NCI-H2227 (cell line): ENCODE measurements at regions not wholly inside any gene's neighbourhood (a gene's known extent, or its start where the extent isn't known, plus 50 kb on each side); places are given as distances from the start of the nearest gene placed in this dataset.

Source experiments
- DNase-seq: peaks from one replicate; lab custom pipeline; 2025; ENCODE audit not compliant: unreplicated experiment; lab: John Stamatoyannopoulos, UW

DNA sequence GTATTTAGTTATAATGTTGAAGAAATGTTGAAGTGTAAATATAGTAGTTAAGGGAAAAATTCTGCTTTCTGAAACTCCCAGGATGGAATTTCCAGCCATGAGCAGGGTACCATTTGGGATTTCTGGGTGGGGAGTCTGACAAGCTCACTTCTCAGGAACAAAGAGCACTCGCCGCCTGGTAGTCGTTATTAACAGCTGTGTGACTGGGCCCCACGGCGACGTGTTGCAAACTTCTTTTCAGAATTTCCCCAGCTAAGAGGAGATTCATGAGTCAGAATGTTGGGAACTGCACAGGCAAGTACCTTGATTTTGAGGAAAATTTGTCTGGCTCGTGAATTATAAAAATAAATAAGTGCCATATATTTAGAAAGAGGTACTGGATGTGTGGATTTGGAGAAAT, 103.7 kb downstream of the LACC1 start:
- no peak for DNase-seq

DNA sequence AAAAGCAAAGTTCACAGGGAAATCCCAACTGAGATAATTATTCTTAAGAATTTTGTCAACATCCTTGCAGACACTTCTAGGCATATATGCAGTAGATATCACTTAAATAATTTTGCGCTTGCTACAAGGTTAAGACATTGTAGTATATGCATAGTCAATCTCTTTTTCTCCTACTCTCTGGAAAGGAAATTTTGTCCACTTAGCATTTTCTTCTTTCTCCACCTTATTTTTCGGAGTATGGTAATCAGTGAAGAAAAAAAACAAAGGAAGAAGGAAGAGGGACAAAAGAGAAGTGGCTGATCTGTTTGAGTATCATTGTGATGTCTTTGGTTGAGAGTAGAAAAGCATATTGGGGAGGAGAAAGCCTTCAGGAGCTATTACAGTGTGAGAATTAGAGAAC, 104.6 kb downstream of the LACC1 start:
- DNase-seq, result no peak

DNA sequence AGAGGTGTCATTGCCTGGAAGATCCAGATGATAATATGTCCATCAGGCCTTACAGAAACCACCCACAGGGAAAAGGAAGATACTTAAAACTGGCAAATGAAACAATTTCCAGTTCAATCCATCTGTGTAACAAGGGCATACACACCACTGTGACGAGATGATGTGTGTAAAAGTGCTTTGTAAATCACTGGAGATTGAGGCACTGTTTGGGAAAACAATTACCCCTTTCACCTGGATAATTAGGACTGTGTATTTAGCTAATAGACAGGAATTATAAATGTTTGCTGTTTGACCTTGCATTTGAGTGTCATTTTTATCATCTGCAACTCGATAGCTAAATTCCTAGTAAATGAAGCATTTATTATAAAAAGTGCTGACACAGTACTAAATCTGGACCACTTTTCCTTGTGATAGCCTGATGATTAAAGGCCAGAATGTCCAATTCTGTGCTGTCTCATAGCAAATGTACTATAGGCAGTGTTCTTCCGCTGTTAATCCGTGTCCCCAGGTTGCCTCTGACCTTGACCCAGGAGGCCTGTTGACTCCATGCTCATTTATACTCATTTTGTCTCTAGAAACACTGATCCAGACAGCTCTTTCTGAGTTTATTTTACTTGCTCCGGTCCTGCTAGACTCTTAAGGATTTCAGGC, 105.8 kb downstream of the LACC1 start:
- DNase-seq, result peak; percentile 31

DNA sequence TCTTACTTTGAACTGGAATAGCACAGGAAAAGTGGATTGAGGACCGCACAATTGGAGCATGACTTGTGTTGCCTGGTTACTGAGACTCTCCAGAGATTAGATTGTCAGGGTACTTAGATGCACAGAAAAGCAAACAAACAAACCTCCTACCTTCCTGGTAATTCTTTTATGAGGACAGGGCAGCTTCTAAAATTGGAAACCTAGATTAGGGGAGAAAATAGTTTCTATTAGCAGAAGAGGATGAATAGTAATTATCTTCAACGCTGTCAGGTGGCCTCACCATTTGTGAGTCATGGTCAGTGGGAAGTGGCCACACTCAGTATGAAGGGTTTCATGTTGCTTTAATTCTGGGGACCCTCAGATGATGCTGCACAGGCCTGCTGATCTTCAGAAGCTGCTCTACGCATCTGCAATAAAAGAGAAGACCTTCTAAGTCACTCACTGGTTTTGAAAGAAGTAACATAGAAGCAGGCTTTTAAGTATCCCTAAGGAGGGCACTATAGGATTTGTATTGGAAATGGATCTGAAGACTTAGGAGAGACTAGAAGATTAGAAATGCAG, 106.8 kb downstream of the LACC1 start:
- DNase-seq, result peak; percentile 56

DNA sequence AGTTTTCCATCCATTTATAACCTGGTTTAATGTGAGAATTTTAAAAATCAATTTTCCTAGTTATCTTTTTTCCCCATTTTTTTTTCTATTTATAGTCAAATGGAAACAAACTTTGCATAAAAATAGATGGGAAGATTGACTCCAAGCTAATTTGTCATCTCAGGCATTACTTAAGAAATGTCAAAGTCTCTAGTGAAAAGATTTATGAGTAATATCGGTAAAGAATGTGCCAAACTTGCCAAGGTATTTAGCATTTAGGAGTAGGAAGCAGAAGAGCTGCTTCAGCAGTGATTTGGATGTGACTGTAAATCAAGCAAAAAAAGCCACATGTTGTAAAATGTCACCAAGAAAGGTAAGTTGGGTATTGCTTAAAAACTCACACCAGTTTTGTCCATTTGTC, 108.6 kb downstream of the LACC1 start:
- DNase-seq, result no peak

DNA sequence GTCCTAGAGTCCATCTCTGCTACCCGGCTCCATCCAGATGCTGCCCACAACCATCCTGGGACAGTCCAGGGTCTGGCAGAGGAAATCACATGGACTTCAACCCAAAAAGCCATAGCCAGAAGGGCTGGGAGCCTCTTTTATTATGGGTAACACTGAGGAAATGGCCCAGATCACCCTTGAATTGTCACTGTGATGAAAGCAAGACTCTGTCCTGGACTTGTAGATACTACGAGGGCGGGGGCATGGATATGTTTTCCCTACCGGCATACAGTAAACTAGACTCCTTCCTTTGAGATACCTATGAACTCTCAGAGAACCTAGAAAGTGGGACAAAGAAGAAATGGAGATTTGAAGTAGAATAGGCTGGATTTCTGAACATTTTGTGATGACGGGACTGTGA, 110.3 kb downstream of the LACC1 start:
- DNase-seq, result no peak

DNA sequence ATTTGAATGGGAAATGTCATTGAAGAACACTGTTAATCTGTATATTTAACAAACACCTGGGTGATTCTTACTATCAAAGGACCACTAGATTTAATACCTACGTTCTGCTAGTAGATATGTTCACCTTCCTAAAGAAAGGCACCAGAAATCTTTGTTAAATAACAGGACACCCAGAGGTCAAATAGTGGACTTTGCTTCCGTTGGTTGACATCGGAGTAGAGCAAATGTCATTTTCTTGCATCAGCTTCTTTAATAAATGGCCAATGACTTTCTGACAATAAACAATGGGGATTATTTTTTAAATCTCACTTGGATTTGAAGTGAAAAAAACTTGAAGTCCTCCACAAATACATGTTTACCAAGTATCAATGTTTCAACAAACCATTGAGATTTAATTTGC, 111.1 kb downstream of the LACC1 start:
- DNase-seq, result no peak

DNA sequence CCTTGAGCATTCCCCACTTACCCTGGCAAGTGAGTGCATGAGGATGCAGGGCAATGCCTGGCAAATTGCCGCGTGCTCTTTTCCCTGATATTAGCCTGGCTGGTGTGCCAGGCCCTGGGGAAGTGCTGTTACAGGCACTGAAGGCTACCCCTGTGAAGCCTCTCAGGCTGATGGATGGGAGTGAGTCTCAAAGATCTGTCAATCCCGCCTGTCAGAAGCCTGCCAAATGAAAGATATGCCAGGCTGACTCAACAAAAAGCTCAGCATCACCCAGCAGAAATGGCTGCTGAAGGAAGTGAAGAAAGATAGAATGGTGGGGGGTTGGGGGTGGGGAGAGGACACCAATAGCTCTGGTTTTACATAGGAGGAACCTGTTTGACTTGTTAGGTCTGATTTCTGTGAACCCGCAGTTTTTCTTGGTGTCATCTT, 112.1 kb downstream of the LACC1 start:
- no peak for DNase-seq

DNA sequence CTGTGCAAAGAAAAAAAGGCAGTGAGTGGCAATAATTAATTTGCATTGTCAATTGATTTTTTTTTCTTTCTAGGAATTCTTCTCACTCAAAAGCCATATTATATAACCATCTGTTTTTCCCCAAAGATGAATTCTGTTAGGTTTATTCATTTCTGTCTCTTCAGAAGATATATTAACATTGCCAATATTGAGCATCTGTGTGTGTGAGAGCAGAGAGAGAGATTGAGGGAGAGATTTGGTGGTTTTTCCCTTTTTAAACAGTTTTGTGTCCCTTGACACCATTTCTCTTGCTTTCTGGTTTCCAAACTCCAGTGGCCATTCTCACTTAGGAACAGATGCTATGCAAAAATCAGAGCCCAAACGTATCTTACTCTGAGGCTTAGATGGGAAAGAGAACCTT, 112.5 kb downstream of the LACC1 start:
- DNase-seq, result no peak

DNA sequence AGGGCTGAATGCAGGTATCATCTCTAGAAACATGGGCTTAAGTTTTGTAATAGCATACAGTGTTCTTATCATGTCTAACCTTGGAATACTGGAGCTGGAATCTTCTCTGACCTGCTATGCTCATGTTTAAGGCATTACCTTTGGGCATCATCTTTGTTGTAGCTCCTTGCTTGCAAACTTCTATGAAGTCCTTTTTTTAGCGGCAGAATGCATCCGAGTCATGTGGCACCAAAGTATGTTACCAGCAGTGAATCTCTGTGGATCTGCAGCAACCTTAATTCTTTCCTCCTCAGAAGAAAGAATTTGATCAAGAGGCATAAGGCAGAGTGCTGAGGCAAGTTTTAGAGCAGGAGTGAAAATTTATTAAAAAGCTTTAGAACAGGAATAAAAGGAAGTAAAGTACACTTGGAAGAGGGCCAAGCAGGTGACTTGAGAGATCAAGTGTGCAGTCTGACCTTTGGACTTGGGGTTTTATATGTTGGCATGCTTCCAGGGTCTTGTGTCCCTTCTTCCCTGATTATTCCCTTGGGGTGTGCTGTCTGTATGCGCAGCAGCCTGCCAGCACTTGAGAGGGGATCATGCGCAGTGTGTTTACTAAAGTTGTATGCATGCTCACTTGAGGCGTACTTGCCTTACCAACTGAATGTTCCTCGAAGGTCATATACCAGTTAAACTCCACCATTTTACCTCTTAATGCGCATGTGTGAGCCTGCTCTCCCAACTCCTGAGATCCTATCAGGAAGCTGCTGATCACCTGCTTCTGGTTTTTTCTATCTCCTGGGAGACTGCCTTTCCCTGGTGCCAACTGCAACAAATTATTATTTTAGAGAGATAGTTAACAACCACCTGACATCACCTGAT, 115.5 kb downstream of the LACC1 start:
- no peak for DNase-seq

DNA sequence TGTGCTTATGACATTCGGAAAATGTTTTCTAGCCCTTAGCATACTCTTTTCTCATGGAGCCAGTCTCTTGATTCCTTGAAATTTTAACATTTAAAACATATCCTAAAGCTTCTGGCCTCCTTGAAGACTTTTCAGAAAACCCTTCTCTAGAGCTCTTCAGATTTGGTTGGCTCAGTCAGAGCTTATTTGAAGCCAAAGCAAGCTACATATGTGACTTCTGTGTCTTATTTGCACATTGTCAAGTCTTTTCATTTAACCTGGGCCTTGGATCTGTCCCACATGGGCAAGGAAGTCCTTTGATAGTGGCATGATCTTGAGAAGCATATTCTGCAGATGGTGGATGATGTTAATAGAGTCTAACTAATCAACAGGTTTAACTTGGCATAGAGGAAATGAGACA, 116.5 kb downstream of the LACC1 start:
- DNase-seq, result no peak

DNA sequence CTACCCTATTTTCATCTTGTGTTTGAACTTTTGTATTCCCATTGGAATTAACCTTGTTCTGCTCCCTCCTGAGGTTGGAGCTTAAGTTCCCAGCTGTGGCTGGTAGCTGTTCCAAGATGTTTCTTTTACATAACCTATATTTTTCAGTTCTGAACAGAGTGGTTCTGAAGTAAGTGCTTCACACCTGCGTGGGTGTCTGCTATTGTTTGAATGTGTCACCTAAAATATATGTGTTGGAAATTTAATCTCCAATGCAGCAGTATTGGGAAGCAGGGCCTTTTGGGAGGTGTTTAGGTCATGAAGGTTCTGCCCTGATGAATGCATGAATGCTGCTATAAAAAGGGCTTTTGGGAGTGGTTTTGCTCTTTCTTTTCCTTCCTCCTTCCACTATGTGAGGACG, 123.8 kb downstream of the LACC1 start:
- no peak for DNase-seq

DNA sequence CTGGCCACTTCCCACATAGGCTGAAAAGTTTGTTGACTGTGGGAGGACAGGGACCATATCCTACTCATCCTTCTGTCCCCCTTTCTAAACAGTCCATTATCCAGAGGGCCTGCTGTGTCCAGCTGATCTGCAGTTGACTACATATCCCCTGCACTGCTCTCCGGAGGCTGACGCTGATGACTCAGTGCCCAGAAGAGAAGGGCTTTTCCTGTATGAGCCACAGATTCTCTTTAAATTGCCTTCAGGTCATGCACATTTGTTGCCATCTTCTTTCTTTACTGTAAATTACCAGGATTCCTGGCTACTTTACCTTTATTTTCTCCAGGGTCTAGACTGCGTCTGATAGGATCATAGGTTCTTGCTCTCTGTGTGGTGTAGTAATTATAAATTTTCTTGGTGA, 125.2 kb downstream of the LACC1 start:
- no peak for DNase-seq

DNA sequence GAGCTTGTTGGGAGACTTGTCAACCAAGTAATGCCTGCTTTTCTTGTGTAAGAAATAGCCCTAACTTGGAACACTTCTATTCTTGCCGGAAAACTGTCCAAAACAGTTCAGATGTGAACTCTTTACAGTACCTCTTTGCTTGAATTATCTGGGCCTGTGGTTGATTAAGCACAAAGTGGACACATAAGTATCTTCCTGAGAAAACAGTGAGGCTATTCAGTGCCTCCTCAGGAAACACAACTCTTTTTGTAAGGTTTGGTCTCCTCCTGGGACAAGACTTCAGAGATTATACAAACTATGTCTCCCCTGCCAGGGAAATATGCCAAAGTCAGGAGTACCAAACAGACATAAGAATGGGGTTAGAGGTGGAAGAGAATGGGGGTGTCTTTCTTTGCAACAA, 127.7 kb downstream of the LACC1 start:
- no peak for DNase-seq

DNA sequence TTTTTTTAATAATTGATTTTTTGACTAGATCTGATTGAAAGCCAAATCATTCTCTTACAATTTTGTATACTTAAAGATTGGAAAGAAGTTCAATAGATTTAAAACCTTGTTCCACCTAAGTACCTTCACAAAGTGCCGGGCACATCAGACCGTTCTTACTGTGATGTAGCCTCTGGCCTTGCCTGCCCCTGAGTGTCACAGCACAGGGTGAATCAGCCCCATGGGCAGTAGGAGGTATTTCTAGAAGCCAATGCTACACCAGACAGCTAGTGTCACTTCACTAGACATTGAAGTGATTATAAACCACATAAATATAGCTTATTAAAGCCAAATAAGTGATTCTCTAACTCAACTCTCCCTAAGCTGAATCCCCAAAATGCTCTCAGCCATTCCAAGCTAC, 131.3 kb downstream of the LACC1 start:
- DNase-seq, result no peak

DNA sequence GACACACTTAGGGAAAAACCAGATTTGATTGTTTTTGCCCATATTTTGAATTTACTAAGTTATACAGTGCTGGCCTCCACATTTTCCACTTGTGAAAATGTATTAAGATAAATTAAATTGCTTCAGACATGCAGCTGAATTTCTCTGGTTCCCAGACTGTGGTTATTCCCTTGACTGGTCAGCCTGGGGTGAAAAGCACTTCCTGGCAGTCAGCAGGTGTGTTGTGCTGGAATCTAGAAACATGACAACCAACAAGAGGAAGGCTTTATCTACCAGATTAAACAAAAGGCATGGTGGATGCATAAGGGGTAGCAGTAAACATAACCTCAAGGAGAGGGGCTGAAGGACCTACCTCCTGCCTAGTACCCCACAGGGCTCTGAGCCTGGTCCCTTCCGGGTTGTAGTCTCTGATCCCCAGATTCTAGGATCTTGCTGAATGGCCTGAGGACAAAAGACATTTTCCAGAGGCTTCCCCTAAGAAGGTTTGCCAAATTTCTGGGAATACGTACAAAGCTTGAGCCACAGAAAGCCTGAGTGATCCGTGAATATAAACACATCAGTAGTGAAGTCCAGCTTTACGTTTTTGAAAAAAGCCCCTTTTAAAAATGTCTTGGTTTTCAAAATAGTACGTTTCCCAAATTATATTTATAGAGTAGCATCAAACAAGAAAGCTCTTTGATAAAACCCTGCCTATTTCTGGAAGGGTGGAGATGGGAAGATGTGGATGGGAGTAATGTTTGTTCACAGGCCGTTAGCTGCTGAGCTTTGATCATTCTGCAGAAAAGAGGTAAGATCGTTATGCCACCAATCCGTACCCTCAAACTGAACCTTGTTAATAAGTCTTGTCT, 133.4 kb downstream of the LACC1 start:
- DNase-seq, result no peak

DNA sequence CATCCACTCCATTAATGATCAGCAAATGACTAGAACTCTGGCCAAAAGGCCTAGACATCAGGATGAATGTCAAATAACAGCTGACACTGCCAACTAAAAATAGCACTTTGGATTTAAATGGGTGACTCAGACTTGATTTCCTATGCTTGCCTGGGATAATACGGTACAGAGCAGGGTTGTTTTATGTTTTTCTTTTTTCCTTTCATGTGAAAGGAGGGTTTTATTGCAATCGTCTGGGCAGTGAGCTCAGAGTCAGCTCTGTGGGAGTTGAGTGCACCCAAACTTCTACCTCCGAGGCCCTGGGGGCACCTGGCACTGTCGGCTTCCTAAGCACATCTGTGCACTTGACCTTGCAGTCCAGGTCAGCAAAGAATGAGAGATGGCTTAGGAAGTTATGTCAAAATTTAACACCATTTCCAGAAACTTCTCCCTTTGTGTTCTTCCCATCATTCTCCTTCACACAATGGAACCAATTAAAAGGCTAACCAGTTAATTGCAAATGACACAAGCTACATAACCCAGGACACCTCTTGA, 134.1 kb downstream of the LACC1 start:
- no peak for DNase-seq

DNA sequence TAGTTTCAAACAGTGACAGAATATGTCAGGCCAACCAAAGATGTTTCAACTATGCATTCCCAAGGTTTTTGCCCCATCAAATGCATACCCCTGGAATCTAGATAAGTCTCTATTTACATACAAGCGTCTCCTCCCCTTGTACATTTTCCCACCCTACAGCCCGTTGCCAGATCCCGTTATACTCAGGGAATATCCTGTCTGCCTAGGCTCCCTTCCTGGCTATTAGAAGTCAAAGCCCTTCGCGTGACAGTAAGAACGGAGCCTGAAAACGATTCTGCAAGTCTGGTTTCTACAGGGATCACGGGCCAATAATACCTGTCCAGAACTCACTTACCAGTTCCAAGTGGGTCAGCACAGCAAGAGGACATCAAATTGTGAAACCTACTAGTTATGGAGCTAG, 134.8 kb downstream of the LACC1 start:
- no peak for DNase-seq

DNA sequence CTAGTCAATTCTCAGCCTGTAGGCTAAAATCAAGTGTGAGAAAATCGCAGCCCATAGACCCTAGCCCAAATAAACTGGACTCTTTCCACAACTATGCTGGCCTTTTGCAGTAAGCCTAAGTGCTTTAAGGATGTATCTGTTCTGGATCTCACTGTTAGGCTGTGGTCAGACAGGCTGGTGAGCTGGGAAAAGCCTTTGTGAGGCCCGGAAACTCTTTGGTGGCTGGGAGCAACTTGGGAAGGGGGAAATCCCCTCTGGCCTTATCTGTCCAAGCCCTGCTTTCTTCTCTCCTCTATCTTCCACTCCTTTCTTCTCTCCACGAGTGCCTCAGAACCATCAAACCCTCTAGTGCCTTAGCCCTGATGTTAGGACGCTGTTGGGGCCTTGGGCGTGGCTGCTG, 135.4 kb downstream of the LACC1 start:
- no peak for DNase-seq

DNA sequence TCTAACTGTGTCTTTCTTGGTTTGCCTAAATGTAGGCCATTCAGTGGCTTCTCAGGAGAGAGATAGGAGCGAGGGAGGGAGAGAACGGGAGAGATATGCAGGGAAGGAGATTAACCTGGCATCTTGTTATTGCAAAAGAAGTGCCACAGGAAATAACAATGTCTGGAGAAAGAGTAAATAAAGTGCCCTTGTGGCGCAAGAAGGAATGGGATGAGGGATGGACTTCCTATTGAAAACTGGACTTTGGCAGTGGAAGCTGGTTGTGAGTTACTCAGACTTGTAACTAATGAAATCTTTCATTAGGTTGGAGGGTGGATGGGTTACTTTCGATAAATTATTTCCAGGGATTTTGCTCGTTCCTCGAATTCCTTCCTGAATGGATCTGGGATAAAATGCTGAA, 136.1 kb downstream of the LACC1 start:
- DNase-seq, result no peak

DNA sequence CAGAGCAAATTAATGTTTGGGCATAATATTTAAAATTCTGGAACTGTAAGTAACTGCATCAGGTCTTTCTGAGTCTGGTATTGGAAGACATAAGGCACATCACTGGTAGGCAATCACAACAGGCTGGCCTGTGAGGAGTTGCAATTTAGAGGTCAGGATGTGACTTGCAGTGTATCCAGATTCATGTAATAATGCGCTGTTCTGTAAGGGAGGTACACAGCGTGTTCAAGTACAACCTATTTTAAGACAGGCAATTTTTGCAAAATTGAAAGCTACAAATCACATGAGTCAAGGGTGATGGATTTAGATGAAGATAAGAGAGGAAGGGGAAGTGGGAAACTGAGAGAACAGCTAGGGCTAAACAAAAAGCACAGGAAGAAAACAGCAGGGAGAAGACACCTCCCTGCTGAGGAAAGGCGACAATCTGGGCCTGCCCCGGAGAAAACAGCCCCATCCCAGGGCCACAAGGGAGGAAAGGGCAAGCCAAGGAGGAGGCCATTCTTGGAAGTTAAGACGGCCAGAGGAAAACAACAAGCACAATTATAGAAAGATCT, 138.1 kb downstream of the LACC1 start:
- DNase-seq, result peak; percentile 25
